GM23248 (cell line): ENCODE measurements at regions not wholly inside any gene's neighbourhood (a gene's known extent, or its start where the extent isn't known, plus 50 kb on each side); places are given as distances from the start of the nearest gene placed in this dataset.

ENCODE experiments used
- EZH2 ChIP-seq: fragments of 200-600 bp; sonication (generic); IDR thresholded peaks from 2 replicates; pipeline ENCODE4 v1.6.1; 2018; ENCODE audit warnings: antibody characterized with exemption, mild to moderate bottlenecking; ENCODE audit not compliant: insufficient read depth, poor library complexity, severe bottlenecking
- EZH2phosphoT487 ChIP-seq: fragments of 200-600 bp; sonication (generic); IDR thresholded peaks from 2 replicates; pipeline ENCODE4 v1.6.1; 2018; ENCODE audit warnings: antibody characterized with exemption, moderate library complexity, mild to moderate bottlenecking, low read depth; ENCODE audit not compliant: insufficient read depth

- TF ChIP-seq EZH2 (no peak), EZH2phosphoT487 (no peak)
Measured at GRCh38 chr1:8184301-8184700, 133.6 kb upstream of the SLC45A1 start.
